Endodermal cell (in vitro differentiated cells): ENCODE measurements at regions not wholly inside any gene's neighbourhood (a gene's known extent, or its start where the extent isn't known, plus 50 kb on each side); places are given as distances from the start of the nearest gene placed in this dataset.

ENCODE experiments used
- DNase-seq: peaks from one replicate; pipeline ENCODE4 v3.0.0-alpha.2; 2017
- H3K27ac ChIP-seq: 2 replicates; pipeline ENCODE4 v1.5.1; 2013; ENCODE audit warnings: mild to moderate bottlenecking, low read depth, low read length, moderate library complexity
- H3K27me3 ChIP-seq: 2 replicates; pipeline ENCODE4 v1.6.1; 2013; ENCODE audit warnings: mild to moderate bottlenecking, low read length, moderate library complexity; ENCODE audit not compliant: insufficient read depth, control insufficient read depth, poor library complexity, severe bottlenecking
- H3K36me3 ChIP-seq: 2 replicates; pipeline ENCODE4 v1.7.0; 2013; ENCODE audit warnings: mild to moderate bottlenecking, low read length, moderate library complexity; ENCODE audit not compliant: control insufficient read depth, insufficient read depth
- H3K4me1 ChIP-seq: one replicate; pipeline ENCODE4 v1.7.0; 2013; ENCODE audit warnings: low read length; ENCODE audit not compliant: control insufficient read depth, insufficient read depth
- H3K4me3 ChIP-seq: 2 replicates; pipeline ENCODE4 v1.5.1; 2013; ENCODE audit warnings: mild to moderate bottlenecking, low read length, moderate library complexity
- H3K9ac ChIP-seq: 2 replicates; pipeline ENCODE4 v1.6.1; 2013; ENCODE audit warnings: mild to moderate bottlenecking, low read length, moderate library complexity; ENCODE audit not compliant: poor library complexity, severe bottlenecking; ENCODE audit errors: extremely low read depth
- H3K9me3 ChIP-seq: 2 replicates; pipeline ENCODE4 v1.6.1; 2013; ENCODE audit warnings: mild to moderate bottlenecking, low read length, moderate library complexity; ENCODE audit not compliant: control insufficient read depth
- H3K27ac Mint-ChIP-seq: 2 replicates; pipeline ENCODE4 v1.8.0; 2020; ENCODE audit warnings: mixed read lengths
- H3K27me3 Mint-ChIP-seq: 2 replicates; pipeline ENCODE4 v1.8.0; 2021; ENCODE audit warnings: mild to moderate bottlenecking, mixed read lengths; ENCODE audit not compliant: insufficient read depth
- H3K36me3 Mint-ChIP-seq: 2 replicates; pipeline ENCODE4 v1.8.0; 2020; ENCODE audit warnings: low read depth, mixed read lengths
- H3K4me1 Mint-ChIP-seq: 2 replicates; pipeline ENCODE4 v1.8.0; 2020; ENCODE audit warnings: mixed read lengths
- H3K4me3 Mint-ChIP-seq: 2 replicates; pipeline ENCODE4 v1.8.0; 2020; ENCODE audit warnings: mild to moderate bottlenecking, moderate library complexity, mixed read lengths
- H3K9me3 Mint-ChIP-seq: 2 replicates; pipeline ENCODE4 v1.8.0; 2020; ENCODE audit warnings: mild to moderate bottlenecking, mixed read lengths
- WGBS, 2 experiments: methylation state at CpG; one replicate each; pipeline versions ENCODE4 v1.1.5 to v1.1.7; 2013; ENCODE audit warnings: missing lambda C conversion rate in 2 of 2, mixed read lengths in 1 of 2; ENCODE audit not compliant: insufficient coverage in 1 of 2, insufficient read length in 1 of 2; 5-methylcytosine and 5-hydroxymethylcytosine counted together
- TF ChIP-seq, protein P1 (sequence below): fragments of 200-600 bp; sonication (generic); conservative IDR thresholded peaks from 2 replicates; pipeline ENCODE4 v1.5.0; 2021; ENCODE audit warnings: antibody characterized with exemption, mild to moderate bottlenecking

DNA sequence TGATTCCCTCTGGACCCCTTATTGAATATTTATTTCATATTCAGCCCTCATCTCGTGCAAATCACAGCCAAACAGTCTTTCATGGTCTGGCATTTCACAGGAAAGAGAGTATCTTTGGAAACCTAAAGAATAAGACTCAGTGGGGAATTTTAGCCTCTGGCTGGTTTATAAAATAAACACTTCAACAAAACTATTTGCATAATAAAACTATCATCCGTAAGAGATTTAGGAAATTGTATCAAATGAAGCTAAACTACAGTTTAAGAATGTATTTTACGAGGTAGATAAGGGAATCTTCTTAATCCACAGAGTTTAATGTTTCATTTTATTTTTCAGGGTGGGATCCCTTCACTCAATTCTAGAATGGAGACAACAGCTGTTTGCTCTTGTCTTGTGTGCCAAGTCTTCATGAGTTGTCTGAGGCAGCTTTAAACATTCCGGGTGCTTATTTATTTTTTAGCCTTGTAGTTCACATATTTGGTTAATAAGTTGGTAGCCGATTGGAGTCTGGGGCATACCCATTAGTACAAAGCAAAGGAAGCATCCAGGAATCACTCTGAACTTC lies 634.4 kb upstream of the KLF12 start:
- Mint-ChIP-seq H3K27ac (no peak overlapping the region), H3K27me3 (no peaks in the 10 kb centered on the region), H3K4me1 (peaks cover 4% of the 10 kb centered on the region), H3K4me3 (no peak overlapping the region), H3K9me3 (no peaks in the 10 kb centered on the region), H3K36me3 (no peaks in the 10 kb centered on the region)
- DNase-seq, result no peak
- H3K9ac ChIP-seq, result no peak overlapping the region
- no peaks in the 10 kb centered on the region for H3K9me3 ChIP-seq
- H3K36me3 ChIP-seq, result no peaks in the 10 kb centered on the region
- no peak overlapping the region for H3K27ac ChIP-seq
- TF ChIP-seq, protein P1, sequence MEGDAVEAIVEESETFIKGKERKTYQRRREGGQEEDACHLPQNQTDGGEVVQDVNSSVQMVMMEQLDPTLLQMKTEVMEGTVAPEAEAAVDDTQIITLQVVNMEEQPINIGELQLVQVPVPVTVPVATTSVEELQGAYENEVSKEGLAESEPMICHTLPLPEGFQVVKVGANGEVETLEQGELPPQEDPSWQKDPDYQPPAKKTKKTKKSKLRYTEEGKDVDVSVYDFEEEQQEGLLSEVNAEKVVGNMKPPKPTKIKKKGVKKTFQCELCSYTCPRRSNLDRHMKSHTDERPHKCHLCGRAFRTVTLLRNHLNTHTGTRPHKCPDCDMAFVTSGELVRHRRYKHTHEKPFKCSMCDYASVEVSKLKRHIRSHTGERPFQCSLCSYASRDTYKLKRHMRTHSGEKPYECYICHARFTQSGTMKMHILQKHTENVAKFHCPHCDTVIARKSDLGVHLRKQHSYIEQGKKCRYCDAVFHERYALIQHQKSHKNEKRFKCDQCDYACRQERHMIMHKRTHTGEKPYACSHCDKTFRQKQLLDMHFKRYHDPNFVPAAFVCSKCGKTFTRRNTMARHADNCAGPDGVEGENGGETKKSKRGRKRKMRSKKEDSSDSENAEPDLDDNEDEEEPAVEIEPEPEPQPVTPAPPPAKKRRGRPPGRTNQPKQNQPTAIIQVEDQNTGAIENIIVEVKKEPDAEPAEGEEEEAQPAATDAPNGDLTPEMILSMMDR, result no peak
- 75 to 100% methylated on average over 1 to 5 of the region's 5 CpGs for WGBS, 2 experiments
- H3K27me3 ChIP-seq, result no peaks in the 10 kb centered on the region
- H3K4me1 ChIP-seq, result no peaks in the 10 kb centered on the region
- H3K4me3 ChIP-seq, result no peak overlapping the region

DNA sequence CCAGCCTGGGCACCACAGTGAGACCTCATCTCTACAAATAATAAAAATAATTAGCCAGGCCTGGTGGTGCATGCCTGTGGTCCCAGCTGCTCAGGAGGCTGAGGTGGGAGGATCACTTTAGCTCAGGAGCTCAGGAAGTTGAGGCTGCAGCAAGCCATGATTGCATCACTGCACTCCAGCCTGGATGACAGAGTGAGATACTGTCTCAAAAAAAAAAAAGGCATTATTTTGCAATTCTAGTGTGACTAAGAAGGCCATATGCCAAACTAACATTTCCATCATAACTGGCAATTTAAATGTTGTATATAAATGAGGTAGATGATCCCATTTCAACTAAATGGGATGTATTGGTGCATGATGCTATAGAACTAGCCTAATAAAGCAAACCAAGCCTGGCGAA lies 632.8 kb upstream of the KLF12 start:
- H3K4me3 ChIP-seq, result no peak overlapping the region
- no peak for DNase-seq
- Mint-ChIP-seq H3K4me3 (no peak overlapping the region), H3K36me3 (no peaks in the 10 kb centered on the region), H3K4me1 (peaks cover under 1% of the 10 kb centered on the region), H3K27me3 (no peaks in the 10 kb centered on the region), H3K27ac (no peak overlapping the region), H3K9me3 (no peaks in the 10 kb centered on the region)
- no peaks in the 10 kb centered on the region for H3K36me3 ChIP-seq
- H3K27ac ChIP-seq, result no peak overlapping the region
- H3K27me3 ChIP-seq, result no peaks in the 10 kb centered on the region
- TF ChIP-seq, protein P1, result no peak
- no peaks in the 10 kb centered on the region for H3K4me1 ChIP-seq
- no peaks in the 10 kb centered on the region for H3K9me3 ChIP-seq
- no peak overlapping the region for H3K9ac ChIP-seq
- WGBS, 2 experiments, result 75% methylated on average over 1 of the region's 1 CpG; no CpG with 5 or more reads in 1 of the 2 experiments

DNA sequence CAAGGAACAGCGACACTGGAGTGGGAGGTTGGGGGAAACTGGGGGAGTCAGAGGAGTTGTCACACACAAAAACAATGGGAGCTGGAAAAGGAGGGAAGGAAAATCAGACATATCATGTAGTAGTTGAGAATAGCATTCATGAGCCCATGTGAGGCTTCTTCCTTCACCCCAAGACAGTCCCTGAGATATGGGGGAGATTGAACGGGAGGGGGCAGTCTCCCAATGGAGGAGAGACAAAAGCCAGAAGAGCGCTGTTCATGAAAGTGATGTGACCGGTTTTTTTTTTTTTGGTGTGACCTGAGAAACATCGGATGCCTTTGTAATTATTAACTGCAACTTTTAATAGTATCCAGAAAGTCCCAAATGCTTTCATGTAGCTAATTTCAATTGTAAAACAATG lies 631.8 kb upstream of the KLF12 start:
- 75 to 100% methylated on average over 1 to 5 of the region's 5 CpGs for WGBS, 2 experiments

More for the DNA sequence above, 631.8 kb upstream of the KLF12 start:
- H3K9me3 Mint-ChIP-seq, result no peaks in the 10 kb centered on the region
- H3K4me3 ChIP-seq, result no peak overlapping the region
- H3K36me3 Mint-ChIP-seq, result no peaks in the 10 kb centered on the region
- no peak overlapping the region for H3K27ac Mint-ChIP-seq
- TF ChIP-seq, protein P1, result no peak
- H3K27me3 ChIP-seq, result no peaks in the 10 kb centered on the region
- H3K4me3 Mint-ChIP-seq, result no peak overlapping the region
- peaks cover 4% of the 10 kb centered on the region for H3K4me1 ChIP-seq
- H3K9me3 ChIP-seq, result no peaks in the 10 kb centered on the region
- no peak overlapping the region for H3K27ac ChIP-seq
- H3K27me3 Mint-ChIP-seq, result no peaks in the 10 kb centered on the region
- H3K4me1 Mint-ChIP-seq, result peaks cover 8% of the 10 kb centered on the region
- H3K9ac ChIP-seq, result no peak overlapping the region
- DNase-seq, result no peak
- H3K36me3 ChIP-seq, result no peaks in the 10 kb centered on the region
